ENCODE measurements at regions not wholly inside any gene's neighbourhood (a gene's known extent, or its start where the extent isn't known, plus 50 kb on each side); places are given as distances from the start of the nearest gene placed in this dataset.

DNA sequence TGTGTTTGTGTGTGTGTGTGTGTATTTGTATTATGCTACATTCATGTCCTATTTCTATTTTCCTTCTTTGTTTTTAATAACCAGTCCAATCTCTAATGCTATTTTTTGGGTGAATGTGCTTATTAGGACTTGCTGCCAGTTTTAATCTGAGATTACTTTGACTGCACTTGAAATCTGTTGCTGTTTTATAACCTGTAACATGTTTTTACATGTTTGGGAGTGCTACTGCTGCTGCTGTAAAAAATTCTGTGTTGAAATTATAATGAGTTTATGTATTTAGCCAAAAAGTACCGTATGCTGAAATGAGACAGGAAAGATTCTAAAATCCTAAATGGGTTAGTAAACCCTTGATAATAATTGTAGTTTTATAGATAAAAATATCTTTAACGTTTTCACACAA, 104.7 kb upstream of the SSBP2 start:
- Histone ChIP-seq H3K9ac (no peak overlapping the region), H2AFZ (peak overlapping the region; percentile 35), H3K9me3 (ENCODE audit: control insufficient read depth, low read length) (no peaks in the 10 kb centered on the region), H3K4me1 (peaks cover 19% of the 10 kb centered on the region), H3K4me3 (ENCODE audit: low read depth, low read length) (no peak overlapping the region), H3K4me2 (ENCODE audit: low read length) (no peak overlapping the region), H3K27me3 (ENCODE audit: control insufficient read depth, insufficient read depth, low read length) (no peaks in the 10 kb centered on the region), H3K27ac (no peak overlapping the region), H3K79me2 (no peaks in the 10 kb centered on the region), H3K36me3 (ENCODE audit: control insufficient read depth, insufficient read depth, low read length) (no peaks in the 10 kb centered on the region)
- TF ChIP-seq CTCF (IDR thresholded peaks at IDR 0.05) = no peak

DNA sequence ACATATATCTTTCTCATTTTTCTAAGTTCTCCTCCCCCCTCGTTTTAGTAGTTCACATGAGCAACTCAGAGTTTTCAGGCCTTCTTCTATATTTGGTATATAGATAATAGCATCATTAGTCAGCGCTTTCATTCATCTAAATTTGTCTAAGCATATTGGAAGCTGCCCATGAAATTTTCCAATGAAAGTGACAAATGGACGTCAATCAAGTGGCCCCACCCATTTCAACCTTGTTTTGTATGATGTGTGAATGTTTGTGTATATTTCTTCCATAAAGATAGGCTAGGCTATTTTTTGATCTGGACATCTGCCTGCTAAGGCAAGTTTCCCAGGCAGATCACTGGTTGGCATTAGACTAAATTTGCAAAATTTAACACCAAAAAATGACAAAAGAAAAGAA, 104.0 kb upstream of the SSBP2 start:
- peaks cover 25% of the 10 kb centered on the region for H3K4me1 ChIP-seq
- no peaks in the 10 kb centered on the region for H3K79me2 ChIP-seq
- no peak overlapping the region for H3K4me2 ChIP-seq (ENCODE audit: low read length)
- no peak overlapping the region for H3K27ac ChIP-seq
- H2AFZ ChIP-seq = peak overlapping the region; percentile 35
- no peaks in the 10 kb centered on the region for H3K36me3 ChIP-seq (ENCODE audit: control insufficient read depth, insufficient read depth, low read length)
- no peaks in the 10 kb centered on the region for H3K9me3 ChIP-seq (ENCODE audit: control insufficient read depth, low read length)
- no peak overlapping the region for H3K4me3 ChIP-seq (ENCODE audit: low read depth, low read length)
- no peaks in the 10 kb centered on the region for H3K27me3 ChIP-seq (ENCODE audit: control insufficient read depth, insufficient read depth, low read length)
- no peak overlapping the region for H3K9ac ChIP-seq
- TF ChIP-seq CTCF (IDR thresholded peaks at IDR 0.05) = no peak

DNA sequence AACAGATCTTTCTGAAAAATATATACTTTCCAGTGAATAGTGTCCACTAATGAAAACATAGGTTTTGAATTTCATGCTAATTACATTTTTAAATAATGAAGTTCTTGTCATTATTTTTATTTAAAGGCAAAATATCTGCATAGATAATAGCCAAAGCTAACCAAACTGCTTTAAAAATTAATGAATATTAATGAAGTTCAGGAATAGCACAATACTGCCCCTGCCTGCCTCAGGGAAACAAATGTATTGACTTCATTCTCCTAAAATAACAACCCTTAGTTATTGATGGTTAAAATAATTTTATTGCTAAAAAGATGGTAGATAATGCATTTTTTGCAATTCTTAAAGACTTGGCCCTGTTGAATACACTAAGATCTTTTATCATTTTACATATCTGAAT, 103.6 kb upstream of the SSBP2 start:
- peak; percentile 26 for TF ChIP-seq CTCF (IDR thresholded peaks at IDR 0.05)
- no peak overlapping the region for H3K27ac ChIP-seq
- H3K36me3 ChIP-seq (ENCODE audit: control insufficient read depth, insufficient read depth, low read length) = no peaks in the 10 kb centered on the region
- peaks cover 30% of the 10 kb centered on the region for H3K4me1 ChIP-seq
- no peaks in the 10 kb centered on the region for H3K9me3 ChIP-seq (ENCODE audit: control insufficient read depth, low read length)
- no peak overlapping the region for H3K4me2 ChIP-seq (ENCODE audit: low read length)
- H3K79me2 ChIP-seq = no peaks in the 10 kb centered on the region
- no peak overlapping the region for H3K9ac ChIP-seq
- H3K27me3 ChIP-seq (ENCODE audit: control insufficient read depth, insufficient read depth, low read length) = no peaks in the 10 kb centered on the region
- H3K4me3 ChIP-seq (ENCODE audit: low read depth, low read length) = no peak overlapping the region
- H2AFZ ChIP-seq = no peak overlapping the region

GRCh38 chr5:81853030-81853357, 102.1 kb upstream of the SSBP2 start:
- Histone ChIP-seq H3K4me3 (ENCODE audit: low read depth, low read length) (peak overlapping the region; percentile 17), H3K79me2 (no peaks in the 10 kb centered on the region), H3K27me3 (ENCODE audit: control insufficient read depth, insufficient read depth, low read length) (no peaks in the 10 kb centered on the region), H3K4me1 (peaks cover 34% of the 10 kb centered on the region), H3K4me2 (ENCODE audit: low read length) (peak overlapping the region; percentile 58), H3K36me3 (ENCODE audit: control insufficient read depth, insufficient read depth, low read length) (no peaks in the 10 kb centered on the region), H3K27ac (peak overlapping the region; percentile 33), H3K9ac (no peak overlapping the region), H2AFZ (peak overlapping the region; percentile 55), H3K9me3 (ENCODE audit: control insufficient read depth, low read length) (no peaks in the 10 kb centered on the region)
- no peak for TF ChIP-seq CTCF (IDR thresholded peaks at IDR 0.05)

DNA sequence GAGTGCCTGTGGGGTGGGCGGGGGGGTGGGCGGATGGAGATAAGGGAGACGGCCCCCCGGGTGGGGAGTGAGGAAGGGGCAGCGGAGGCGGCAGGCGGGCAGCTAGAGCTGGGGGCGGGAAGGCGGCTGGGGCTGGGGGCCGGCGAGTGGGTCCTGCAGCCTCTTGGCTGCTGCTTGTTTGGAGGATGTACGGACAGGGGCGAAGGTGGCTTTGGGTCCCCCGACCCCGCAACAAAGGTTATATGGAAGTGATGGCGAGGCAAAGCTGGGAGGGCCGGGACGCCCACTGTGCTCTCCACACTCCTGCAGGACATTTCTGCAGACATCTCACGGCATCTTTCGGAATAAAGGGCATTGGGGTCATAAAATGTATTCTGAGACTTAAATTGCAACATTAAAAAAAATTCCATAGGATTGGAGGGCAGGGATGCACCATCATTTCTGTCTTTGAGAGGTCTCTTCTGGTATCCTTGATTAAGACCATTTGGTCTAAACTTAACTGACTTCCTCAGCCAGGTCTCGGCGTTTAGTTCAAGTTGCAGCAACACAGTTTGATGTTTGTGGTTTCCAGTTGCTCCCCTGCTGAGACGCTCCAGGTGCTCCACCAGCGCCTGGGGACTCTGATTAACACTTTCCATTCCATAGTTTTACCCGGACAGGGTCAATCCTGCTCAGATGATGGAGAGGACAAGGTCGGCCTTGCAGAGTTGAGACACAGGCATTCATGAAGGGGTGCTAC, 101.6 kb upstream of the SSBP2 start:
- H3K4me1 ChIP-seq = peaks cover 34% of the 10 kb centered on the region
- no peaks in the 10 kb centered on the region for H3K79me2 ChIP-seq
- peak overlapping the region; percentile 58 for H3K4me2 ChIP-seq (ENCODE audit: low read length)
- no peak for TF ChIP-seq CTCF (IDR thresholded peaks at IDR 0.05)
- H3K9me3 ChIP-seq (ENCODE audit: control insufficient read depth, low read length) = no peaks in the 10 kb centered on the region
- peak overlapping the region; percentile 17 for H3K4me3 ChIP-seq (ENCODE audit: low read depth, low read length)
- no peak overlapping the region for H3K9ac ChIP-seq
- H3K36me3 ChIP-seq (ENCODE audit: control insufficient read depth, insufficient read depth, low read length) = no peaks in the 10 kb centered on the region
- peak overlapping the region; percentile 33 for H3K27ac ChIP-seq
- peak overlapping the region; percentile 55 for H2AFZ ChIP-seq
- no peaks in the 10 kb centered on the region for H3K27me3 ChIP-seq (ENCODE audit: control insufficient read depth, insufficient read depth, low read length)

Data from parathyroid adenoma (tissue), 2 donors.